HCT116 (cell line): ENCODE measurements at regions not wholly inside any gene's neighbourhood (a gene's known extent, or its start where the extent isn't known, plus 50 kb on each side); places are given as distances from the start of the nearest gene placed in this dataset.

Experiments used
- ATAC-seq: fragments of 200-7000 bp; cut with Tn5 transposase; 2 replicates; pipeline ENCODE4 v1.9.1; 2020; ENCODE audit warnings: mild to moderate bottlenecking, moderate library complexity
- BruUV-seq: library from RNA; stranded (reverse); fragments of 400-500 nt; replicated peaks from 2 replicates; lab custom pipeline; 2021; lab: Mats Ljungman, UMichigan
- CTCF ChIA-PET: fragments of 300-600 bp; sonication (Branson Sonifier 250); formaldehyde crosslinking; loops from one replicate; lab custom pipeline; 2021; ENCODE audit warnings: antibody characterized with exemption; lab: Charles Lee
- POLR2A ChIA-PET: fragments of 300-600, 350-600 bp; sonication (Branson Sonifier 250); formaldehyde crosslinking; loops from one replicate; lab custom pipeline; 2021; ENCODE audit warnings: antibody characterized with exemption; lab: Charles Lee
- RAD21 ChIA-PET, 2 experiments: fragments of 300-600 bp; sonication (Branson Sonifier 250); formaldehyde crosslinking; loops; one replicate each; lab custom pipeline; 2023; ENCODE audit warnings: low total read pairs in 2 of 2; ENCODE audit not compliant: uncharacterized antibody in 2 of 2, unreplicated experiment in 2 of 2, low non-redundant PET in 1 of 2; lab: Charles Lee
- DNase-seq: peaks from one replicate; pipeline ENCODE4 v3.0.0-alpha.2; 2010; ENCODE audit warnings: low read depth, low spot score
- H2AFZ ChIP-seq: fragments of 200-600 bp; shearing (Covaris generic), sonication (generic); 2 replicates; pipeline ENCODE4 v1.6.1; 2017; ENCODE audit warnings: low read depth, mixed run types, mixed read lengths, antibody characterized with exemption, low read length; ENCODE audit not compliant: poor library complexity, severe bottlenecking
- H3K27ac ChIP-seq: 2 replicates; pipeline ENCODE4 v1.5.1; 2012; ENCODE audit warnings: low read depth, low read length
- H3K27me3 ChIP-seq: fragments of 200-600 bp; sonication (generic); 2 replicates; pipeline ENCODE4 v1.6.1; 2016; ENCODE audit warnings: mixed run types, low read length, mixed read lengths; ENCODE audit not compliant: insufficient read depth
- H3K36me3 ChIP-seq, 2 experiments: fragments of 200-500 bp in 1 of 2; fragments of 200-600 bp in 1 of 2; sonication (Bioruptor generic) in 1 of 2; sonication (generic) in 1 of 2; 2 replicates each; pipeline versions ENCODE4 v1.5.1 to v1.6.1; 2014 to 2016; ENCODE audit warnings: low read length in 2 of 2, inconsistent platforms in 1 of 2, mixed read lengths in 1 of 2, mixed run types in 1 of 2; ENCODE audit not compliant: insufficient read depth in 2 of 2, control insufficient read depth in 1 of 2
- H3K4me1 ChIP-seq, 2 experiments: fragments of 200-600 bp in 1 of 2; sonication (generic) in 1 of 2; 2 replicates each; pipeline versions ENCODE4 v1.5.1 to v1.6.1; 2012 to 2017; ENCODE audit warnings: low read length in 2 of 2, inconsistent platforms in 1 of 2, mild to moderate bottlenecking in 1 of 2, mixed read lengths in 1 of 2, mixed run types in 1 of 2, moderate library complexity in 1 of 2; ENCODE audit not compliant: insufficient read depth in 2 of 2, control insufficient read depth in 1 of 2
- H3K4me2 ChIP-seq: fragments of 200-600 bp; sonication (generic); 2 replicates; pipeline ENCODE4 v1.6.1; 2017; ENCODE audit warnings: mixed run types, low read length, mixed read lengths
- H3K4me3 ChIP-seq, 2 experiments: fragments of 200-600 bp in 1 of 2; sonication (generic) in 1 of 2; replicated peaks in 1 of 2; 2 replicates each; pipeline ENCODE4 v1.5.1; 2011 to 2016; ENCODE audit warnings: low read length in 2 of 2, control low read depth in 1 of 2, low read depth in 1 of 2, mild to moderate bottlenecking in 1 of 2, mixed read lengths in 1 of 2, mixed run types in 1 of 2
- H3K79me2 ChIP-seq: fragments of 200-600 bp; sonication (generic); 2 replicates; pipeline ENCODE4 v1.6.1; 2017; ENCODE audit warnings: mild to moderate bottlenecking, mixed run types, low read length, moderate library complexity, mixed read lengths; ENCODE audit not compliant: insufficient read depth
- H3K9ac ChIP-seq: fragments of 200-600 bp; sonication (generic); 2 replicates; pipeline ENCODE4 v1.6.1; 2016; ENCODE audit warnings: low read length, mixed read lengths
- H3K9me2 ChIP-seq: fragments of 200-600 bp; sonication (generic), shearing (Covaris generic); 2 replicates; pipeline ENCODE4 v1.6.1; 2017; ENCODE audit warnings: mixed run types, mild to moderate bottlenecking, moderate library complexity; ENCODE audit not compliant: insufficient read depth
- H3K9me3 ChIP-seq, 2 experiments: fragments of 200-500 bp in 1 of 2; fragments of 200-600 bp in 1 of 2; sonication (Bioruptor generic) in 1 of 2; sonication (generic) in 1 of 2; 2 replicates each; pipeline ENCODE4 v1.6.1; 2014 to 2017; ENCODE audit warnings: low read length in 2 of 2, mixed read lengths in 2 of 2, inconsistent platforms in 1 of 2, low read depth in 1 of 2, mild to moderate bottlenecking in 1 of 2, mixed run types in 1 of 2, moderate library complexity in 1 of 2; ENCODE audit not compliant: control insufficient read depth in 1 of 2, insufficient read depth in 1 of 2
- H4K20me1 ChIP-seq: fragments of 200-600 bp; sonication (generic), shearing (Covaris generic); 2 replicates; pipeline ENCODE4 v1.6.1; 2017; ENCODE audit warnings: mixed run types, mild to moderate bottlenecking, moderate library complexity; ENCODE audit not compliant: insufficient read depth
- ATF3 ChIP-seq: IDR thresholded peaks from 2 replicates; pipeline ENCODE4 v1.6.1; 2012
- CBX3 ChIP-seq: IDR thresholded peaks from 2 replicates; pipeline ENCODE4 v1.6.1; 2012; ENCODE audit warnings: low read depth
- CEBPB ChIP-seq: IDR thresholded peaks from 2 replicates; pipeline ENCODE4 v1.6.1; 2012; ENCODE audit warnings: low read depth
- EGR1 ChIP-seq: IDR thresholded peaks from 2 replicates; pipeline ENCODE4 v1.6.1; 2012; ENCODE audit warnings: low read depth
- ELF1 ChIP-seq: IDR thresholded peaks from 2 replicates; pipeline ENCODE4 v1.6.1; 2012; ENCODE audit warnings: low read depth, borderline replicate concordance
- EZH2 ChIP-seq: fragments of 200-600 bp; sonication (generic); IDR thresholded peaks from 2 replicates; pipeline ENCODE4 v1.6.1; 2017; ENCODE audit warnings: antibody characterized with exemption, mixed run types
- EZH2phosphoT487 ChIP-seq: fragments of 200-600 bp; IDR thresholded peaks from 2 replicates; pipeline ENCODE4 v1.6.1; 2018; ENCODE audit warnings: antibody characterized with exemption, borderline replicate concordance
- POLR2A ChIP-seq: IDR thresholded peaks from 2 replicates; pipeline ENCODE4 v1.7.0; 2011; ENCODE audit warnings: borderline replicate concordance; ENCODE audit not compliant: insufficient read depth, insufficient read length; ENCODE audit errors: extremely low read depth
- POLR2AphosphoS5 ChIP-seq: IDR thresholded peaks from 2 replicates; pipeline ENCODE4 v1.6.1; 2011; ENCODE audit warnings: mild to moderate bottlenecking, low read depth, low read length, moderate library complexity
- RAD21 ChIP-seq: IDR thresholded peaks from 2 replicates; pipeline ENCODE4 v1.6.1; 2012; ENCODE audit warnings: low read depth, mild to moderate bottlenecking
- REST ChIP-seq: IDR thresholded peaks from 2 replicates; pipeline ENCODE4 v1.6.1; 2012; ENCODE audit warnings: low read depth
- SIN3A ChIP-seq: IDR thresholded peaks from 2 replicates; pipeline ENCODE4 v1.6.1; 2012; ENCODE audit warnings: low read depth
- SRF ChIP-seq: IDR thresholded peaks from 2 replicates; pipeline ENCODE4 v1.6.1; 2012; ENCODE audit warnings: low read depth
- TCF7L2 ChIP-seq: IDR thresholded peaks from 2 replicates; pipeline ENCODE4 v1.7.0; 2011; ENCODE audit warnings: borderline replicate concordance, inconsistent platforms; ENCODE audit not compliant: insufficient read depth, insufficient read length; ENCODE audit errors: extremely low read depth
- YY1 ChIP-seq: IDR thresholded peaks from 2 replicates; pipeline ENCODE4 v1.6.1; 2011; ENCODE audit warnings: low read length, low read depth, moderate library complexity, mild to moderate bottlenecking; ENCODE audit not compliant: insufficient replicate concordance; ENCODE audit errors: extremely low read depth
- ZFX ChIP-seq: fragments of 450-650 bp; IDR thresholded peaks from 2 replicates; pipeline ENCODE4 v1.6.1; 2017
- ZNF274 ChIP-seq: fragments of 200-500 bp; sonication (Bioruptor generic); IDR thresholded peaks from 2 replicates; pipeline ENCODE4 v1.6.1; 2014; ENCODE audit warnings: mild to moderate bottlenecking, low read depth, low read length, inconsistent platforms
- intact Hi-C: fragments of 100-400 bp; cut with micrococcal nuclease; formaldehyde crosslinking; loops from 2 replicates; pipeline ENCODE4 v1.10.0; 2022
- TF ChIP-seq, protein P1 (sequence below): IDR thresholded peaks from 2 replicates; pipeline ENCODE4 v1.6.1; 2011; ENCODE audit warnings: mild to moderate bottlenecking, low read length, moderate library complexity; ENCODE audit not compliant: insufficient replicate concordance; ENCODE audit errors: extremely low read depth
- TF ChIP-seq, protein P2 (sequence below), 3 experiments: fragments of 200-600 bp in 1 of 3; sonication (generic) in 1 of 3; IDR thresholded peaks in 2 of 3; conservative IDR thresholded peaks in 1 of 3; 2 replicates each; pipeline ENCODE4 v1.5.1; 2012 to 2017; ENCODE audit warnings: low read depth in 2 of 3, low read length in 2 of 3, antibody characterized with exemption in 1 of 3, borderline replicate concordance in 1 of 3, control low read depth in 1 of 3, mild to moderate bottlenecking in 1 of 3, mixed read lengths in 1 of 3, mixed run types in 1 of 3, moderate library complexity in 1 of 3; ENCODE audit not compliant: insufficient read depth in 1 of 3
- TF ChIP-seq, protein P3 (sequence below): IDR thresholded peaks from 2 replicates; pipeline ENCODE4 v1.6.1; 2012

GRCh38 chr2:160907738-160908137, 252.5 kb upstream of the TANK start:
- no peaks in the 10 kb centered on the region for H3K9me3 ChIP-seq
- intact Hi-C loops, result no loop called here
- no peak for TF ChIP-seq EZH2phosphoT487
- no peak for TF ChIP-seq SRF
- no peak for TF ChIP-seq YY1
- TF ChIP-seq, protein P1, sequence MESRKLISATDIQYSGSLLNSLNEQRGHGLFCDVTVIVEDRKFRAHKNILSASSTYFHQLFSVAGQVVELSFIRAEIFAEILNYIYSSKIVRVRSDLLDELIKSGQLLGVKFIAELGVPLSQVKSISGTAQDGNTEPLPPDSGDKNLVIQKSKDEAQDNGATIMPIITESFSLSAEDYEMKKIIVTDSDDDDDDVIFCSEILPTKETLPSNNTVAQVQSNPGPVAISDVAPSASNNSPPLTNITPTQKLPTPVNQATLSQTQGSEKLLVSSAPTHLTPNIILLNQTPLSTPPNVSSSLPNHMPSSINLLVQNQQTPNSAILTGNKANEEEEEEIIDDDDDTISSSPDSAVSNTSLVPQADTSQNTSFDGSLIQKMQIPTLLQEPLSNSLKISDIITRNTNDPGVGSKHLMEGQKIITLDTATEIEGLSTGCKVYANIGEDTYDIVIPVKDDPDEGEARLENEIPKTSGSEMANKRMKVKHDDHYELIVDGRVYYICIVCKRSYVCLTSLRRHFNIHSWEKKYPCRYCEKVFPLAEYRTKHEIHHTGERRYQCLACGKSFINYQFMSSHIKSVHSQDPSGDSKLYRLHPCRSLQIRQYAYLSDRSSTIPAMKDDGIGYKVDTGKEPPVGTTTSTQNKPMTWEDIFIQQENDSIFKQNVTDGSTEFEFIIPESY, result no peak
- TF ChIP-seq POLR2A, result no peak
- no peak for TF ChIP-seq POLR2AphosphoS5
- TF ChIP-seq CEBPB, result no peak
- TF ChIP-seq, protein P2, sequence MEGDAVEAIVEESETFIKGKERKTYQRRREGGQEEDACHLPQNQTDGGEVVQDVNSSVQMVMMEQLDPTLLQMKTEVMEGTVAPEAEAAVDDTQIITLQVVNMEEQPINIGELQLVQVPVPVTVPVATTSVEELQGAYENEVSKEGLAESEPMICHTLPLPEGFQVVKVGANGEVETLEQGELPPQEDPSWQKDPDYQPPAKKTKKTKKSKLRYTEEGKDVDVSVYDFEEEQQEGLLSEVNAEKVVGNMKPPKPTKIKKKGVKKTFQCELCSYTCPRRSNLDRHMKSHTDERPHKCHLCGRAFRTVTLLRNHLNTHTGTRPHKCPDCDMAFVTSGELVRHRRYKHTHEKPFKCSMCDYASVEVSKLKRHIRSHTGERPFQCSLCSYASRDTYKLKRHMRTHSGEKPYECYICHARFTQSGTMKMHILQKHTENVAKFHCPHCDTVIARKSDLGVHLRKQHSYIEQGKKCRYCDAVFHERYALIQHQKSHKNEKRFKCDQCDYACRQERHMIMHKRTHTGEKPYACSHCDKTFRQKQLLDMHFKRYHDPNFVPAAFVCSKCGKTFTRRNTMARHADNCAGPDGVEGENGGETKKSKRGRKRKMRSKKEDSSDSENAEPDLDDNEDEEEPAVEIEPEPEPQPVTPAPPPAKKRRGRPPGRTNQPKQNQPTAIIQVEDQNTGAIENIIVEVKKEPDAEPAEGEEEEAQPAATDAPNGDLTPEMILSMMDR (IDR thresholded peaks at IDR 0.05 in 2 of 3, conservative IDR thresholded peaks at IDR 0.05 in 1 of 3; ENCODE audit: borderline replicate concordance in 1 of 3, insufficient read depth in 1 of 3, low read depth in 2 of 3, low read length in 2 of 3), result no peak
- no peak for TF ChIP-seq REST
- TF ChIP-seq RAD21, result no peak
- no peak for TF ChIP-seq ZNF274
- TF ChIP-seq EGR1, result no peak
- no peak for TF ChIP-seq EZH2
- no peak for TF ChIP-seq ATF3
- no peak for TF ChIP-seq ELF1
- TF ChIP-seq, protein P3, sequence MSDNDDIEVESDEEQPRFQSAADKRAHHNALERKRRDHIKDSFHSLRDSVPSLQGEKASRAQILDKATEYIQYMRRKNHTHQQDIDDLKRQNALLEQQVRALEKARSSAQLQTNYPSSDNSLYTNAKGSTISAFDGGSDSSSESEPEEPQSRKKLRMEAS, result no peak
- TF ChIP-seq ZFX, result no peak
- TF ChIP-seq CBX3, result no peak
- no peak for TF ChIP-seq TCF7L2
- TF ChIP-seq SIN3A, result no peak
- H3K4me3 ChIP-seq, result no peak overlapping the region
- DNase-seq (no peak), ATAC-seq (no peak)
- H4K20me1 ChIP-seq, result no peaks in the 10 kb centered on the region
- no peak overlapping the region for H2AFZ ChIP-seq
- H3K79me2 ChIP-seq, result no peaks in the 10 kb centered on the region
- no peaks in the 10 kb centered on the region for H3K36me3 ChIP-seq
- POLR2A ChIA-PET, result no interaction called here
- H3K9ac ChIP-seq, result no peak overlapping the region
- H3K27ac ChIP-seq, result no peak overlapping the region
- RAD21 ChIA-PET, result no interaction called here
- CTCF ChIA-PET, result no interaction called here
- H3K27me3 ChIP-seq, result no peaks in the 10 kb centered on the region
- H3K4me1 ChIP-seq, result no peaks in the 10 kb centered on the region
- H3K4me2 ChIP-seq, result no peak overlapping the region
- H3K9me2 ChIP-seq, result no peaks in the 10 kb centered on the region
- BruUV-seq, result no TSS peak
